Keratinocyte (primary cell): ENCODE measurements at regions not wholly inside any gene's neighbourhood (a gene's known extent, or its start where the extent isn't known, plus 50 kb on each side); places are given as distances from the start of the nearest gene placed in this dataset.

Experiments used
- DNase-seq: peaks from one replicate; pipeline ENCODE4 v3.0.0-alpha.2; 2011; ENCODE audit warnings: low read depth, missing footprints, low spot score
- FAIRE-seq: peaks from 2 replicates; lab custom pipeline; 2011; peaks lifted over from hg19 to GRCh38; lab: Jason Lieb, UNC
- H2AFZ ChIP-seq: 2 replicates; pipeline ENCODE4 v1.6.0; 2012; ENCODE audit warnings: low read length, control low read depth, inconsistent platforms; ENCODE audit not compliant: control insufficient read depth
- H3K27ac ChIP-seq: 2 replicates; pipeline ENCODE4 v1.5.1; 2011; ENCODE audit warnings: low read length; ENCODE audit not compliant: control insufficient read depth, insufficient read depth
- H3K27me3 ChIP-seq: 3 replicates; pipeline ENCODE4 v1.6.0; 2011; ENCODE audit warnings: low read length; ENCODE audit not compliant: control insufficient read depth, insufficient read depth; ENCODE audit errors: extremely low read depth
- H3K36me3 ChIP-seq, 2 experiments: 2 replicates in 1 of 2; 3 replicates in 1 of 2; pipeline ENCODE4 v1.5.1; 2011; ENCODE audit warnings: low read length in 2 of 2, mild to moderate bottlenecking in 1 of 2; ENCODE audit not compliant: control insufficient read depth in 2 of 2, insufficient read depth in 2 of 2; ENCODE audit errors: extremely low read depth in 1 of 2
- H3K4me1 ChIP-seq: 3 replicates; pipeline ENCODE4 v1.5.1; 2011; ENCODE audit warnings: low read length; ENCODE audit not compliant: control insufficient read depth, insufficient read depth; ENCODE audit errors: extremely low read depth
- H3K4me2 ChIP-seq: 3 replicates; pipeline ENCODE4 v1.6.0; 2011; ENCODE audit warnings: low read depth, low read length; ENCODE audit not compliant: control insufficient read depth, insufficient read depth; ENCODE audit errors: extremely low read depth
- H3K4me3 ChIP-seq, 3 experiments: fragments of 200-600 bp in 1 of 3; sonication (generic) in 1 of 3; 2 replicates in 2 of 3; 3 replicates in 1 of 3; pipeline ENCODE4 v1.5.1; 2011 to 2016; ENCODE audit warnings: low read length in 3 of 3, mild to moderate bottlenecking in 3 of 3, control low read depth in 2 of 3, inconsistent platforms in 1 of 3, low read depth in 1 of 3, mixed read lengths in 1 of 3, mixed run types in 1 of 3, moderate library complexity in 1 of 3; ENCODE audit not compliant: control insufficient read depth in 2 of 3, insufficient read depth in 2 of 3; ENCODE audit errors: extremely low read depth in 1 of 3
- H3K79me2 ChIP-seq: 2 replicates; pipeline ENCODE4 v1.6.0; 2012; ENCODE audit warnings: low read length; ENCODE audit not compliant: control insufficient read depth, insufficient read depth
- H3K9ac ChIP-seq: 3 replicates; pipeline ENCODE4 v1.6.0; 2011; ENCODE audit warnings: low read length; ENCODE audit not compliant: control insufficient read depth, insufficient read depth; ENCODE audit errors: extremely low read depth
- H3K9me1 ChIP-seq: 3 replicates; pipeline ENCODE4 v1.6.0; 2011; ENCODE audit warnings: low read length; ENCODE audit not compliant: control insufficient read depth, insufficient read depth; ENCODE audit errors: extremely low read depth
- H3K9me3 ChIP-seq: 2 replicates; pipeline ENCODE4 v1.5.1; 2012; ENCODE audit warnings: low read depth, low read length; ENCODE audit not compliant: control insufficient read depth
- H4K20me1 ChIP-seq: 3 replicates; pipeline ENCODE4 v1.6.0; 2011; ENCODE audit warnings: low read length; ENCODE audit not compliant: control insufficient read depth, insufficient read depth; ENCODE audit errors: extremely low read depth
- EZH2 ChIP-seq: IDR thresholded peaks from one replicate; pipeline ENCODE4 v1.6.1; 2012; ENCODE audit warnings: inconsistent platforms, mild to moderate bottlenecking, low read length, moderate library complexity
- dilution Hi-C: fragments of 300-500 bp; cut with MboI; formaldehyde crosslinking; loops from one replicate; pipeline ENCODE4 v1.7.0; 2020; ENCODE audit warnings: low sequenced_read_pairs; ENCODE audit not compliant: extremely low pct_ligation_motif_present
- TF ChIP-seq, protein P1 (sequence below), 3 experiments: IDR thresholded peaks in 1 of 3; conservative IDR thresholded peaks in 1 of 3; optimal IDR thresholded peaks in 1 of 3; 2 replicates in 2 of 3; 3 replicates in 1 of 3; pipeline versions ENCODE3 to v1.5.1; 2011; ENCODE audit warnings: low read length in 3 of 3, mild to moderate bottlenecking in 3 of 3, moderate library complexity in 2 of 3, control low read depth in 1 of 3, inconsistent platforms in 1 of 3; ENCODE audit not compliant: insufficient read depth in 2 of 3; ENCODE audit errors: extremely low read depth in 1 of 3

DNA sequence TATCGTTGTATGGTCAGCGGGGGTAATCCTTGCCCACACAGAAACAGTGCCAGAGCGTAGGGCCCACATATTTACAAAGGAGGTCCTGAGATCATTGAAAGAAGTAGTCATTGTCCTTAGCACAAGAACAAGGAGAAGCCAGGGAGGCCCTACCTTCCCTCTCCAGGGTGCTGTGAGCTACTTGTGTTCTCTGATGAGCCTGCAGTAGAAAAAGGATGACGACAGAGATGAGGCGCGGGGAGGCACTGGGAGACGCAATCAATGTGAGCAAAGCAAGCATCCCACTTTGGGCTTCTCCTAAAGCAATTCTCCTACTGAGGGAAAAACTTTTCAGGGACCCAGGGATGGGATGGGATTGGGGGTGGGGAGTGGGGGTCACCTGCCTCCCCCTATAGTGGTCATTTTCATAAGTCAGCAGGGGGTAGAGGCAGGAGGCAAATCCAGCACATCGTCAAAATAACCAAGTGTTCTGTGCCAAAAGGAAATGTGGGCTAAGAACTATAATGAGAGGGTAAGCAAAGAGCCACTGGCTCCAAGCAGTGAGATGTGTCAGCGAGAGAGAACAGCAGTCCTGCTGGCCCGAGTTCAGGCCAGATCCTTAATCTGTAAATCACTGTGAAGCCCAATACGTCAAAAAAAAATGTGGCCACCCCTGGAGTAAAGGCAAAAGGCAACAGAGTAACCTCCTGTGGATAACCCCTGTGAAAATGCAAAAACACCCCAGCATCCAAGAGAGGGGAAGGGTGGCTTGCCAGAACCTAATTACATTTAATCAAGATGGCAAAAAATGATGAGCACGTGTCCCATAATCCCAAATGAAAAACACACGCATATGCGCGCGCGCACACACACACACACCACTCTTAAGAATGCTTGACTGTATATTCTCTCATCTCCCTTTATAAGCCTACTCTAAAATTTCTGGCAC is 136.6 kb upstream of the HHIP start:
- FAIRE-seq, result no peak
- H3K36me3 ChIP-seq, result no peaks in the 10 kb centered on the region
- no peak for DNase-seq
- no peak overlapping the region for H3K4me2 ChIP-seq
- H3K79me2 ChIP-seq, result no peaks in the 10 kb centered on the region
- dilution Hi-C loops, result no loop called here
- H3K9me3 ChIP-seq, result no peaks in the 10 kb centered on the region
- no peak overlapping the region for H3K27ac ChIP-seq
- no peak overlapping the region for H3K4me3 ChIP-seq
- no peaks in the 10 kb centered on the region for H4K20me1 ChIP-seq
- no peaks in the 10 kb centered on the region for H3K9me1 ChIP-seq
- no peaks in the 10 kb centered on the region for H3K4me1 ChIP-seq
- H3K9ac ChIP-seq, result no peak overlapping the region
- TF ChIP-seq, protein P1, sequence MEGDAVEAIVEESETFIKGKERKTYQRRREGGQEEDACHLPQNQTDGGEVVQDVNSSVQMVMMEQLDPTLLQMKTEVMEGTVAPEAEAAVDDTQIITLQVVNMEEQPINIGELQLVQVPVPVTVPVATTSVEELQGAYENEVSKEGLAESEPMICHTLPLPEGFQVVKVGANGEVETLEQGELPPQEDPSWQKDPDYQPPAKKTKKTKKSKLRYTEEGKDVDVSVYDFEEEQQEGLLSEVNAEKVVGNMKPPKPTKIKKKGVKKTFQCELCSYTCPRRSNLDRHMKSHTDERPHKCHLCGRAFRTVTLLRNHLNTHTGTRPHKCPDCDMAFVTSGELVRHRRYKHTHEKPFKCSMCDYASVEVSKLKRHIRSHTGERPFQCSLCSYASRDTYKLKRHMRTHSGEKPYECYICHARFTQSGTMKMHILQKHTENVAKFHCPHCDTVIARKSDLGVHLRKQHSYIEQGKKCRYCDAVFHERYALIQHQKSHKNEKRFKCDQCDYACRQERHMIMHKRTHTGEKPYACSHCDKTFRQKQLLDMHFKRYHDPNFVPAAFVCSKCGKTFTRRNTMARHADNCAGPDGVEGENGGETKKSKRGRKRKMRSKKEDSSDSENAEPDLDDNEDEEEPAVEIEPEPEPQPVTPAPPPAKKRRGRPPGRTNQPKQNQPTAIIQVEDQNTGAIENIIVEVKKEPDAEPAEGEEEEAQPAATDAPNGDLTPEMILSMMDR (optimal IDR thresholded peaks at IDR 0.05 in 1 of 3, IDR thresholded peaks at IDR 0.05 in 1 of 3, conservative IDR thresholded peaks at IDR 0.05 in 1 of 3; ENCODE audit: extremely low read depth in 1 of 3, insufficient read depth in 2 of 3, low read length in 3 of 3), result no peak
- no peak for TF ChIP-seq EZH2
- H2AFZ ChIP-seq, result no peak overlapping the region
- no peaks in the 10 kb centered on the region for H3K27me3 ChIP-seq

DNA sequence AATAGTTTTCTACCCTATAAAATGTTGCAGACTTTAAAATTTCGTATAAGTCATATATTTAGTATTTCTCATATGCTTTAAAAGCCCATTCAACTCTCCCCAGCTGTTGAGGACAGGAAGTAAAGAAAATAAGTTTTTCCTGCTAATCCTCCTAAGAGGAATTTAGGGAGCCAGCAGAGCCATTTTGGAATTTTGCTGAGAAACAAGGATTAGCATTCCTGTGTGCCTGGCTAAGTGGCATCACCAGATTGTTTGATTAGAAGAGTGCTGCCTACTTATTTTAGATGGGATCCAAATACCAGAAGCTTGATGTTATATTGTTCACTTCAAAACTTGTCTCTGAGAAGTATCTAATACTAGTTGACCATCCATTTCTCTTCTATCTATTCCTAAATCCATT is 131.2 kb upstream of the HHIP start:
- H3K9ac ChIP-seq, result no peak overlapping the region
- FAIRE-seq, result no peak
- no peak overlapping the region for H3K4me2 ChIP-seq
- no peaks in the 10 kb centered on the region for H3K27me3 ChIP-seq
- H3K79me2 ChIP-seq, result no peaks in the 10 kb centered on the region
- no peak for DNase-seq
- no peak for TF ChIP-seq EZH2
- TF ChIP-seq, protein P1 (optimal IDR thresholded peaks at IDR 0.05 in 1 of 3, IDR thresholded peaks at IDR 0.05 in 1 of 3, conservative IDR thresholded peaks at IDR 0.05 in 1 of 3; ENCODE audit: extremely low read depth in 1 of 3, insufficient read depth in 2 of 3, low read length in 3 of 3), result no peak
- H3K27ac ChIP-seq, result no peak overlapping the region
- H3K4me3 ChIP-seq, result no peak overlapping the region
- dilution Hi-C loops, result no loop called here
- H3K9me3 ChIP-seq, result no peaks in the 10 kb centered on the region
- no peaks in the 10 kb centered on the region for H3K4me1 ChIP-seq
- no peaks in the 10 kb centered on the region for H3K9me1 ChIP-seq
- H2AFZ ChIP-seq, result no peak overlapping the region
- no peaks in the 10 kb centered on the region for H4K20me1 ChIP-seq
- no peaks in the 10 kb centered on the region for H3K36me3 ChIP-seq
